ENCODE measurements at regions not wholly inside any gene's neighbourhood (a gene's known extent, or its start where the extent isn't known, plus 50 kb on each side); places are given as distances from the start of the nearest gene placed in this dataset.
A peak's percentile ranks its signal among the peaks of the same experiment; 100 is the strongest.

DNA sequence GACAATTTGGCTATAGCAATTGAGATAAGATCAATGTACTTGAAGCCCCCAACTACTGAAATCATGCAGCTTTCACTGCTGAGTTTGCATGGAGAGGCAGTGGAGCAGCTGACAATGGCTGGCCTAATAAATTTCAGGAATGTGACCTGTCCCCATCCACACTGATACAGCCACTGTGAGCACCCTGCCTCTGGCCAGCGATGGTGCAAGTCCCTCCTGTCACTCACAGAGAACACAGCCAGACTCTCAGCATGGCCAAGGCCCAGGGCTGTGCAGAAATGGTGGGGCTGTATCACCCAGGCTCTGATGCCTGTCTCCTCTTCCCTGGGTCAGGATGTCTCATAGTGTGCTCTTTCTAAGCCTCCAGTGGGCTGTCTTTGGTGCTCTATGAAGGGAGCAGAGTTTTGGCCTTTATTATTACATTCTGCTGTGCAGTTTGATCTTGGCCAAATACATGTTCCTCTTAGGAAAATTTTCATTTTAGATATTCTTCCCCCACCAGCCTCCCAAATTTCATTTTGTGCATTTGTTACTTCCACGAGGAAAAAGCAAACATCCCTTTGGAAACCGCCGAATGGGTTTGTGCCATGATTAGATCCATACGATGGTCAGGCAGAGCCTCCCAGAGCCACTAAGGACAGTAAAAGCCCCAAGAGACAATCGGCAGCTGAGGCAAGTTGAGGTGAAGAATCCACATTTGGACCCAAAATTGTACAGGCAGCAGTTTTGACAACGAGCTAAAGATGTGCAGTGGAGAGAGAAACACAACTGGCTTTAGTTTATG lies 85.1 kb upstream of the WSCD2 start:
- H3K4me3 ChIP-seq (ENCODE audit: low read depth in 1 of 3, low read length in 3 of 3): no peak overlapping the region
- FAIRE-seq: no peak
- 73 to 82% (median 76%) methylated on average over 7 of the region's 7 CpGs for WGBS, 3 donors

DNA sequence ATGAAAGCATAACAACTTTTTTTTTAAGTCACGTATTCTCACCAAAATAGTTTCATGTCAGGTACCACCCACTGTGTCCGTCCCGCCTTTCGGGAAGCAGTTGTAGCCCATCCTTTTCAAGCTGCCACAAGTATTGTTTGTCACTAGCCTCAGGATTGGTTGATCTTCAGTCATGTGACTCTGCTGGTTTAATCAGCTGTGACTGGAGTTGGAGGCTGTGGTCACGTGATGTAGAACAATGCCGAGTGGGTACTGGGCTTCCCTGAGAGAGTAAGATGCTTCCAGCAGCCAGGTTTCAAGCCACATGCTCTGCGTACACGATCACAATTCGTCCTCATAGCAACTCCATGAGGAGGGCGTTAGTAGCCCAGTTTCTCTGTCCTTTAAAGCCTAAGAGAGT lies 83.0 kb upstream of the WSCD2 start:
- no peak for DNase-seq
- H3K27ac ChIP-seq (ENCODE audit: low read depth in 1 of 3, low read length in 2 of 3): no peak overlapping the region
- H3K4me1 ChIP-seq (ENCODE audit: control insufficient read depth in 3 of 3, insufficient read depth in 2 of 3, low read depth in 1 of 3, low read length in 2 of 3): no peaks in the 10 kb centered on the region
- H3K9me3 ChIP-seq (ENCODE audit: control insufficient read depth in 2 of 2, insufficient read depth in 1 of 2, low read depth in 1 of 2, low read length in 1 of 2): no peaks in the 10 kb centered on the region
- H3K27me3 ChIP-seq (ENCODE audit: control insufficient read depth in 3 of 3, insufficient read depth in 3 of 3, low read length in 3 of 3): peaks cover 0 to 4% (median 0%) of the 10 kb centered on the region in 3 donors
- no peaks in the 10 kb centered on the region for H3K36me3 ChIP-seq (ENCODE audit: control insufficient read depth in 3 of 3, insufficient read depth in 2 of 3, low read depth in 1 of 3, low read length in 3 of 3)
- no peak overlapping the region for H3K4me3 ChIP-seq (ENCODE audit: low read depth in 1 of 3, low read length in 3 of 3)
- WGBS, 3 donors: 81 to 82% (median 82%) methylated on average over 10 of the region's 10 CpGs
- FAIRE-seq: no peak

More for the DNA sequence above, 85.1 kb upstream of the WSCD2 start:
- Histone ChIP-seq H3K27me3 (ENCODE audit: control insufficient read depth in 3 of 3, insufficient read depth in 3 of 3, low read length in 3 of 3) (peaks cover 0 to 4% (median 0%) of the 10 kb centered on the region in 3 donors), H3K36me3 (ENCODE audit: control insufficient read depth in 3 of 3, insufficient read depth in 2 of 3, low read depth in 1 of 3, low read length in 3 of 3) (no peaks in the 10 kb centered on the region), H3K4me1 (ENCODE audit: control insufficient read depth in 3 of 3, insufficient read depth in 2 of 3, low read depth in 1 of 3, low read length in 2 of 3) (no peaks in the 10 kb centered on the region), H3K9me3 (ENCODE audit: control insufficient read depth in 2 of 2, insufficient read depth in 1 of 2, low read depth in 1 of 2, low read length in 1 of 2) (no peaks in the 10 kb centered on the region), H3K27ac (ENCODE audit: low read depth in 1 of 3, low read length in 2 of 3) (no peak overlapping the region)
- no peak for DNase-seq

DNA sequence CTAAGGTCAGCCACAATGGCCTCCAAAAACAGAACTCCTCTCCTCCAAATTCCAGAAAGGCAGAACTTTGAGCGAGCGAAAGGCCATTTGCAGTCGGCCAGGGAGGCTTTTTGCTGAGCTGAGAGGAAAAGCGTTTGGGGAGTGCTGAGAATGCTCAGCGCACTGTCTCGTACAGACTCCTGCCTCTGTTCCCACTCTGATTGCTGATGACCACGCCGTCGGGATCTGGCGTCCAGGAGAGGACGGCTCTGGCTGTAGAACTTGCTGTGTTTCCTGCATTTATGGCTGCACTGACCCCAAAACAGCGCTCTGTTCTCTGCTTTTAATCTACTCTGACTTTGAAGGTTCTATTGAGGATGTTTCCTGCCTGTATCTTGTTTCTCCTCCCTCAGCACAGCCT lies 82.4 kb upstream of the WSCD2 start:
- Histone ChIP-seq H3K27me3 (ENCODE audit: control insufficient read depth in 3 of 3, insufficient read depth in 3 of 3, low read length in 3 of 3) (peaks cover 0 to 4% (median 0%) of the 10 kb centered on the region in 3 donors), H3K4me1 (ENCODE audit: control insufficient read depth in 3 of 3, insufficient read depth in 2 of 3, low read depth in 1 of 3, low read length in 2 of 3) (no peaks in the 10 kb centered on the region), H3K36me3 (ENCODE audit: control insufficient read depth in 3 of 3, insufficient read depth in 2 of 3, low read depth in 1 of 3, low read length in 3 of 3) (no peaks in the 10 kb centered on the region), H3K9me3 (ENCODE audit: control insufficient read depth in 2 of 2, insufficient read depth in 1 of 2, low read depth in 1 of 2, low read length in 1 of 2) (no peaks in the 10 kb centered on the region), H3K27ac (ENCODE audit: low read depth in 1 of 3, low read length in 2 of 3) (peak overlapping the region in 1 of 3 donors; percentile 18), H3K4me3 (ENCODE audit: low read depth in 1 of 3, low read length in 3 of 3) (no peak overlapping the region)
- 71 to 89% (median 79%) methylated on average over 12 of the region's 12 CpGs for WGBS, 3 donors
- FAIRE-seq (no peak), DNase-seq (no peak)

DNA sequence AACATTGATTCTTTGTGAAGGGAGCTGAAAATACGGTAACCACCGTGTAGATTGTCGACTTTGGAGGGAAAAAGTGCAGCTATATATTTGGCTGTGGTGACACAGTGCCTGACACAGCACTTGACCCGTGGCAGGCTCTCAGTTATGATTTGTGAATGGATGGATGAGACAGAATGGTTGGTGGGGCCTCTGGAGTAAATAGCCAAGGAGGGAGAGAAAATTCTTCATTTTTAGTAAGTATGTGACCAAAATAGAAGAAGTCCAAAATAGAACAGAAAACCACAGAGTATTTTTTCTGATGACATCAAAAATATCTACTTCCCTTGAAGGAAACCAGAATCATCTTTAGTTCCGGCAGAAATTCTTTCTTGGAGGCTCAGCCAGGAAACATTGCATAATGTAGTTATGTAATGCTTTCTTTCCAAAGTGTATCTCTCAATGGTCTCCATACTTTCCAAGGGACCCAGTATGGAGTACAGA lies 82.0 kb upstream of the WSCD2 start:
- H3K4me1 ChIP-seq (ENCODE audit: control insufficient read depth in 3 of 3, insufficient read depth in 2 of 3, low read depth in 1 of 3, low read length in 2 of 3): no peaks in the 10 kb centered on the region
- DNase-seq (no peak), FAIRE-seq (no peak)
- H3K9me3 ChIP-seq (ENCODE audit: control insufficient read depth in 2 of 2, insufficient read depth in 1 of 2, low read depth in 1 of 2, low read length in 1 of 2): no peaks in the 10 kb centered on the region
- no peaks in the 10 kb centered on the region for H3K36me3 ChIP-seq (ENCODE audit: control insufficient read depth in 3 of 3, insufficient read depth in 2 of 3, low read depth in 1 of 3, low read length in 3 of 3)
- H3K4me3 ChIP-seq (ENCODE audit: low read depth in 1 of 3, low read length in 3 of 3): no peak overlapping the region
- H3K27me3 ChIP-seq (ENCODE audit: control insufficient read depth in 3 of 3, insufficient read depth in 3 of 3, low read length in 3 of 3): peaks cover 0 to 4% (median 0%) of the 10 kb centered on the region in 3 donors
- 32 to 71% (median 51%) methylated on average over 5 of the region's 5 CpGs for WGBS, 3 donors
- no peak overlapping the region for H3K27ac ChIP-seq (ENCODE audit: low read depth in 1 of 3, low read length in 2 of 3)

DNA sequence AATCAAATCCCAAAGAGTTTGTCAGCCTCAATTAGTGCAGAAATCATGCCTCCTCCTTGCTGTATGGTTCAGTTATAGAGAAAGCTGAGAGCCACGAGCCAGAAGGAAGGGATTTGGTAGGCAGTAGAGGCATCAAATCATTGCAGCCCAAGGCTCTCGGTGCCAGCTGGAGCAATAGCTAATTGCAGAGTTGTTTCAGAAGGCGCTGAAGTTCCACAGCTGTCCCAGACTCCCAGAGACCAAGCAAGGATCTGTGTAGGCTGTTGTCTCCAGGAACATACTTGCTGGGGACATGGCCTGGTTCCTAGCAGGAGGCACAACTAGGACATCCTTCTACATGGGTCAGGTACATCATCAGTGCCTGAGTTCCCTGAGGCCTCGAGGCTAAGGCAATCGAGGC lies 80.4 kb upstream of the WSCD2 start:
- 48 to 70% (median 59%) methylated on average over 5 of the region's 5 CpGs for WGBS, 3 donors
- H3K4me1 ChIP-seq (ENCODE audit: control insufficient read depth in 3 of 3, insufficient read depth in 2 of 3, low read depth in 1 of 3, low read length in 2 of 3): no peaks in the 10 kb centered on the region
- no peak overlapping the region for H3K27ac ChIP-seq (ENCODE audit: low read depth in 1 of 3, low read length in 2 of 3)
- no peak overlapping the region for H3K4me3 ChIP-seq (ENCODE audit: low read depth in 1 of 3, low read length in 3 of 3)
- DNase-seq (no peak), FAIRE-seq (no peak)
- H3K36me3 ChIP-seq (ENCODE audit: control insufficient read depth in 3 of 3, insufficient read depth in 2 of 3, low read depth in 1 of 3, low read length in 3 of 3): no peaks in the 10 kb centered on the region
- H3K27me3 ChIP-seq (ENCODE audit: control insufficient read depth in 3 of 3, insufficient read depth in 3 of 3, low read length in 3 of 3): peaks cover 0 to 4% (median 0%) of the 10 kb centered on the region in 3 donors
- no peaks in the 10 kb centered on the region for H3K9me3 ChIP-seq (ENCODE audit: control insufficient read depth in 2 of 2, insufficient read depth in 1 of 2, low read depth in 1 of 2, low read length in 1 of 2)

DNA sequence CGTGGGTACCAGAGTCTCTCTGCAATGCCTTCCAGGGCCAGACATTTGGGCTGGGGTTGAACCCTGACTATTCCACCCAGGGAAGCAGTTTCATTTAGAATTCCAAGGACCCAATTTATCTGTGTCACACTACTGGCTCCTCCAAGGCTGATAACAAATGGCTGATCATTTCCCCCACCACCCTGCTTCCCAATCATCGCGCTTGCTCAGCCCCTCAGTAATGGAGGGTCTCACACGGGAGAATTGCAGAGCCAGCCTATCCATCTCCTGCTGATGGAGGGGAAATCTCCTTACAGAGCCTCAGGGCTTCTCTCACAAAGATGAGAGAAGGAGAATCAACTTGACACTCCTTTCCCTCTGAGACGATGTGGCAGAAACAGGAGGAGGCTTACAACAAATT lies 78.4 kb upstream of the WSCD2 start:
- H3K4me3 ChIP-seq (ENCODE audit: low read depth in 1 of 3, low read length in 3 of 3): no peak overlapping the region
- 48 to 54% (median 53%) methylated on average over 5 of the region's 5 CpGs for WGBS, 3 donors
- no peak overlapping the region for H3K27ac ChIP-seq (ENCODE audit: low read depth in 1 of 3, low read length in 2 of 3)
- H3K4me1 ChIP-seq (ENCODE audit: control insufficient read depth in 3 of 3, insufficient read depth in 2 of 3, low read depth in 1 of 3, low read length in 2 of 3): no peaks in the 10 kb centered on the region
- H3K36me3 ChIP-seq (ENCODE audit: control insufficient read depth in 3 of 3, insufficient read depth in 2 of 3, low read depth in 1 of 3, low read length in 3 of 3): no peaks in the 10 kb centered on the region
- DNase-seq (no peak), FAIRE-seq (no peak)
- no peaks in the 10 kb centered on the region for H3K9me3 ChIP-seq (ENCODE audit: control insufficient read depth in 2 of 2, insufficient read depth in 1 of 2, low read depth in 1 of 2, low read length in 1 of 2)
- H3K27me3 ChIP-seq (ENCODE audit: control insufficient read depth in 3 of 3, insufficient read depth in 3 of 3, low read length in 3 of 3): no peaks in the 10 kb centered on the region

DNA sequence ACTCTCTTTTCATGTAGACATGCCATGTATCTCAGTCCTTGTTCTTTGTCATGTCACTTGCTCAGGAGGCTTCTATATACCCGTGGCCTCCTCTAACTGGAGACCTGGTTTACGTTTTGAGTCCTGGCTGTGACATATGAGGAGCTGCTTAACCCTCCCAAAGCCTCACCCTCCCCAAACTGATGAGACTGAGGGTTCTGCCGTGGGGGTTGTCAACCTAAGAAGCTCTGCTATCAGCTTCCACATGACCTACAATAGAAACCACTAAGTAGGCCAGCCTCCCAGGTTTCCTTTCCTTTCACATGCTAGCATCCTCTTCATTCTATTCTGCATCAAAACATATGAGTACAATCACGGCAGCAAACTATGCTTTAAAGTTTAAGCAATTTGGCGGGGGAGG lies 76.8 kb upstream of the WSCD2 start:
- 40 to 47% (median 44%) methylated on average over 5 of the region's 5 CpGs for WGBS, 3 donors
- DNase-seq: no peak
- no peak overlapping the region for H3K4me3 ChIP-seq (ENCODE audit: low read depth in 1 of 3, low read length in 3 of 3)
- no peaks in the 10 kb centered on the region for H3K27me3 ChIP-seq (ENCODE audit: control insufficient read depth in 3 of 3, insufficient read depth in 3 of 3, low read length in 3 of 3)
- H3K4me1 ChIP-seq (ENCODE audit: control insufficient read depth in 3 of 3, insufficient read depth in 2 of 3, low read depth in 1 of 3, low read length in 2 of 3): no peaks in the 10 kb centered on the region
- no peak overlapping the region for H3K27ac ChIP-seq (ENCODE audit: low read depth in 1 of 3, low read length in 2 of 3)
- FAIRE-seq: no peak
- no peaks in the 10 kb centered on the region for H3K36me3 ChIP-seq (ENCODE audit: control insufficient read depth in 3 of 3, insufficient read depth in 2 of 3, low read depth in 1 of 3, low read length in 3 of 3)
- no peaks in the 10 kb centered on the region for H3K9me3 ChIP-seq (ENCODE audit: control insufficient read depth in 2 of 2, insufficient read depth in 1 of 2, low read depth in 1 of 2, low read length in 1 of 2)

DNA sequence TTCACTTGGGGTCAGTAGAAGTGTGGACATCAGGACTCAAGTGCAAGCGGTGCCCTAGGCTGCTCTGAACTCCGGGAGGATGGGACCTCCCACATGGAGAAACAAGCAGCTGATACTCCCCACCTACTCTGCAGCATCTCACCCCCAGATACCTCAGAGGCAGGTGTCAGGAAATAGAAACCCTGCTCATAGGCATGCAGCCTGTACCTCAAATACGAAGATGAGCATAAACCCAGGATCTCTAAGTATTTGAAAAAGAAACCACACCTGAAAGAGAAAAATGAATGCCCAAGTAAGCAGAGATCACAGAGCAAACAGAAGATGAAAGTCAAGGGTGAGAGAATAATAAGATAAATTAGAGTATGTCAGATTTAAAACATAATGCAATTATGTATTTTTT lies 75.6 kb upstream of the WSCD2 start:
- Histone ChIP-seq H3K4me1 (ENCODE audit: control insufficient read depth in 3 of 3, insufficient read depth in 2 of 3, low read depth in 1 of 3, low read length in 2 of 3) (no peaks in the 10 kb centered on the region), H3K9me3 (ENCODE audit: control insufficient read depth in 2 of 2, insufficient read depth in 1 of 2, low read depth in 1 of 2, low read length in 1 of 2) (no peaks in the 10 kb centered on the region), H3K4me3 (ENCODE audit: low read depth in 1 of 3, low read length in 3 of 3) (no peak overlapping the region), H3K27ac (ENCODE audit: low read depth in 1 of 3, low read length in 2 of 3) (no peak overlapping the region), H3K36me3 (ENCODE audit: control insufficient read depth in 3 of 3, insufficient read depth in 2 of 3, low read depth in 1 of 3, low read length in 3 of 3) (no peaks in the 10 kb centered on the region), H3K27me3 (ENCODE audit: control insufficient read depth in 3 of 3, insufficient read depth in 3 of 3, low read length in 3 of 3) (no peaks in the 10 kb centered on the region)
- FAIRE-seq (no peak), DNase-seq (no peak)
- 55 to 63% (median 59%) methylated on average over 3 of the region's 3 CpGs for WGBS, 3 donors

DNA sequence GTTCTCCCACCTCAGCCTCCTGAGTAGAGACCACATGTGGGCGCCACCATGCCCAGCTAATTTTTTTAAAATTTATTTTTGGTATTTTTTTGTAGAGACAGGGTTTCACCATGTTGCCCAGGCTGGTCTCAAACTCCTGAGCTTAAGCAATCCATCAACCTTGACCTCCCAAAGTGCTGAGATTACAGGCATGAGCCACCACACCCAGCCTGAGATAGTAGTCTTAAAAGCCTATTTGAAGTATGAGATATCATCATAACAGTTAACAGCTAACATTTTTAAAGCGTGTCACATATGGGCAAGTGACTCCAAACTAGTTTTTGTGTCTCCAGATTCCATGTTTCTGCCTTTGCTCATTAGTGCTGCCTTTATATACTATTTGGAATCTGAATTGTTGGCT lies 74.6 kb upstream of the WSCD2 start:
- no peak overlapping the region for H3K27ac ChIP-seq (ENCODE audit: low read depth in 1 of 3, low read length in 2 of 3)

More for the DNA sequence above, 74.6 kb upstream of the WSCD2 start:
- H3K27me3 ChIP-seq (ENCODE audit: control insufficient read depth in 3 of 3, insufficient read depth in 3 of 3, low read length in 3 of 3): no peaks in the 10 kb centered on the region
- DNase-seq: no peak
- no peaks in the 10 kb centered on the region for H3K4me1 ChIP-seq (ENCODE audit: control insufficient read depth in 3 of 3, insufficient read depth in 2 of 3, low read depth in 1 of 3, low read length in 2 of 3)
- no peaks in the 10 kb centered on the region for H3K9me3 ChIP-seq (ENCODE audit: control insufficient read depth in 2 of 2, insufficient read depth in 1 of 2, low read depth in 1 of 2, low read length in 1 of 2)
- FAIRE-seq: no peak
- WGBS, 3 donors: 66 to 74% (median 67%) methylated on average over 2 of the region's 2 CpGs
- no peaks in the 10 kb centered on the region for H3K36me3 ChIP-seq (ENCODE audit: control insufficient read depth in 3 of 3, insufficient read depth in 2 of 3, low read depth in 1 of 3, low read length in 3 of 3)
- no peak overlapping the region for H3K4me3 ChIP-seq (ENCODE audit: low read depth in 1 of 3, low read length in 3 of 3)

Data from small intestine (tissue), 7 donors.